ENCODE measurements at regions not wholly inside any gene's neighbourhood (a gene's known extent, or its start where the extent isn't known, plus 50 kb on each side); places are given as distances from the start of the nearest gene placed in this dataset.
"Not testable (repeated sequence)": the region's sequence is repeated elsewhere in the genome, so short reads cannot be mapped to it uniquely, and the experiment has no call there.

DNA sequence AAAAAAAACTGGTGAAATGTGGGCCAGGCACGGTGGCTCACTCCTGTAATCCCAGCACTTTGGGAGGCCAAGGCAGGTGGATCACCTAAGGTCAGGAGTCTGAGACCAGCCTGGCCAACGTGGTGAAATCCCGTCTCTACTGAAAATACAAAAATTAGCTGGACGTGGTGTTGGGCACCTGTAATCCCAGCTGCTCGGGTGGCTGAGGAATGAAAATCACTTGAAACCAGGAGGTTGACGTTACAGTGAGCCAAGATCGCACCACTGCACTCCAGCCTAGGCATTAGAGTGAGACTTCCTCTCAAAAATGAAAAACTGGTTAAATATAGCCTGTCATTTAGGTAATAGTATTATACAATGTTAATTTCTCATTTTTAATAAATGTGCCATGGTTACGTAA lies 1692.0 kb downstream of the SPATA31A7 start:
- not testable (repeated sequence) for H3K27ac ChIP-seq; DNase-seq; H3K4me1 ChIP-seq; H3K9me3 ChIP-seq (replicated peaks); H3K27me3 ChIP-seq; H3K4me3 ChIP-seq; H3K36me3 ChIP-seq

DNA sequence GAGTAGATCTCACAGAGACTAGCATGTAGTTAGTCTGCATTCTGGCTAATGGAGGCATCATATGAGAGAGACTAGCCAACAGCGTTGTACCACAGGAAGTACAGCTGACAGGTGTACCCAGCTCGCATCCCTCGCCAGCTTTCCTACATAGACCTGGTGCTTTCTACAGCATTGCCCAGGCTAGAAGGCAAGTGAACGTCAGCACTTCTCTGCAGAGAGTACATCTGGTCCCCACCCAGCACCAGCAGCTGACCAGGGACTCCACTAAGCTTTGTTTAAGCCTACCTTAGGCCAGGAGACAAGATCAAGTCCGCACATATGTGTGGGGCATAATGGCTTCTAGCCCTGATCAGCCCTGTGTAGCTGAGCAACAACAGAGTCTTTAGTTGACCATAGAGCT lies 1692.9 kb downstream of the SPATA31A7 start:
- H3K9me3 ChIP-seq (replicated peaks); DNase-seq; H3K27me3 ChIP-seq: not testable (repeated sequence)

DNA sequence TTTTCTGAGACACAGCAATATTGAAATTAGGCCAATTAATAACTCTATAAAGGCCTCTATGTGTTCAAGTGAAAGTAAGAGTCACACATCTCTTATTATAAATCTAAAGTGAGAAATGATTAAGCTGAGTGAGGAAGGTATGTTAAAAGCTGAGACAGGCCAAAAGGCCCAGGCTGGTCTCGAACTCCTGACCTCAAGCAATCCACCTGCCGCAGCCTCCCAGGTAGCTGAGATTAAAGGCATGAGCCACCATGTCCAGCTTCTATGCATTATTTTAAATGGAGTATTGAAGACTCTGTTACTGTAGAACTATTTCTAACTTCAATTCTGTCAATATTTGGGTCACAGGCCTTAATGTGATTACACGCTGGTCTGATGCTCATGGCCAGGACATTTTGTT lies 1706.9 kb downstream of the SPATA31A7 start:
- H3K27ac ChIP-seq; H3K9me3 ChIP-seq (replicated peaks); DNase-seq; H3K4me3 ChIP-seq; H3K27me3 ChIP-seq; H3K36me3 ChIP-seq; H3K4me1 ChIP-seq: not testable (repeated sequence)

More for the DNA sequence above, 1692.9 kb downstream of the SPATA31A7 start:
- not testable (repeated sequence) for H3K27ac ChIP-seq, H3K36me3 ChIP-seq, H3K4me3 ChIP-seq, H3K4me1 ChIP-seq

DNA sequence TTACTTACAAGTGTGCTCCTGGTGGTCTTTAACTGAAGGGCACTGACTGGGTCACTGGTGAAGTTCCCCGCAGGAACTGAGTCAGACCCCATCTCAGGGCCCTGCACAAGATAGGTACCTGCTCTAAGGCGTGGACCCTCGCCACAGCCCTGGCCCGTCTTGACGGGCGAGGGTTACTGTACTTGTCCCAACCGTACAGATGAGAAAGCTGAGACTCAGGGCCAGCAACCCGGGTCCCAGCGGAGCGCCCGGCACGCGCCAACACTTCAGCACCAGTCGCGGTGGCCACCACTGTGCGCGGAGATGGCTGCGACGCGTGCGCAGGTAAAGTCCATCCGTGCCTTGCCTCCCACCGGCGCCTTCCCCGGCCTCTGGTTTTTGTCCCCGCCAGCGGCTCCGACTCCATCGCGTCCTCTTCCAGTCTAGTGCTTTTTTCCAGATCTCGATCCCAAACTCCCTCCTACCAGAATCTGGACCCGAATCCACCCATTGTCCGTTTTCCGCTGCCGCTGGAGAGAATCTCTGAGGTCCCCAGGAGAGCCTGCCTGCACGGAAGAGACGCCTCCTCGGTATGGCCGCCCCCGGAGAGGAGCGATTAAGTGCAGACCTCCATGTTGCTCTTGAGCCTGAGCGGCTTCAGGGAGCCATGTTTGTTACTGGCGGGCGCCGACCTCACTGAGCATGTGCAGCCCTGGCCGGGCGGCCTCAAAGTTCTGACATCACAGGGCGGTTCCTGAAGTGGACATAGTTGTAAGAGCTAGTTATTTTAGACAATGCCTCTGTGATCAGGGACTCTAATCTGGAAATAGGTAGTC lies 1707.8 kb downstream of the SPATA31A7 start:
- Histone ChIP-seq H3K27ac (peak overlapping the region; percentile 64; the same call in 1 of the 2 replicates), H3K4me3 (peak overlapping the region; percentile 55)
- H3K27me3 ChIP-seq; H3K36me3 ChIP-seq; H3K9me3 ChIP-seq (replicated peaks); H3K4me1 ChIP-seq: not testable (repeated sequence)
- DNase-seq, result peak; percentile 39 to 52

DNA sequence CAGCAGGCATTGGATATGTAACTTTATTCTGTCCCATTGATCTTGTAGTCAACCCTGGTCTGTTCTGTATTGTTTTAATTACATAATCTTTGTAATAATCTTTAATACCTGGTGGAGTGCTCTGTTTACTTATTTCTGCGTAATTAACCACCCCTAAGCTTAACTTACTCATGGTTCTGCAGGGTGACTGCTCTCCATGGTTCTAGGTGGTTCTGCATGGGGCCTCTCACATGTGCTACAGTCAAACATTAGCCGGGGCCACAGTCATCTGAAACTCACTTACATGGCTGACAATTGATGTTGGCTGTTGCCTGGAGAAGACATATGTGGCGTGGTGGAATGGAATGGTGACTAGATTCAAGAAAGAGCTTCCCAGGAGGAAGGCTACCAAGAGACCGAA lies 1709.8 kb downstream of the SPATA31A7 start:
- H3K4me1 ChIP-seq; DNase-seq; H3K27ac ChIP-seq; H3K36me3 ChIP-seq; H3K27me3 ChIP-seq; H3K9me3 ChIP-seq (replicated peaks); H3K4me3 ChIP-seq: not testable (repeated sequence)

DNA sequence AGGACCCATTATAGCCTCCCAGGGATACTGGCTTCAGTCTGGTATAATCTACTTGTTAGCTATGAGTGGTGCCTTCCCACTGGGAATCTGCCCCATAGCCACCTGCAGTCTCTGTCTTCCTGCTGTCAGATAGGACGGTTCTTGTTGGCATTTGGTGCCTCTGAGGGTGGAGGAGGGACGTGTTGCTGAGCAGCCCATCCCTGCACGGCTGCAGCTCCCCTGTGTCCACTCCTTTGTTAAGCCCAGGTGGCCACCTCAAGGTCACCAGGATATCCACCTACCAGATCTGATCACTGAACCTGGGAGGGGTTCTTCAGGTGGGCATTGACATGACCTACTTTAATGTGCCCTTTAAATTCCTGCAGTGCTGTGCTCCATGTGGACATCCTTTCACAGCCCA lies 1714.2 kb downstream of the SPATA31A7 start:
- DNase-seq; H3K27me3 ChIP-seq; H3K9me3 ChIP-seq (replicated peaks); H3K27ac ChIP-seq; H3K36me3 ChIP-seq; H3K4me1 ChIP-seq; H3K4me3 ChIP-seq: not testable (repeated sequence)

DNA sequence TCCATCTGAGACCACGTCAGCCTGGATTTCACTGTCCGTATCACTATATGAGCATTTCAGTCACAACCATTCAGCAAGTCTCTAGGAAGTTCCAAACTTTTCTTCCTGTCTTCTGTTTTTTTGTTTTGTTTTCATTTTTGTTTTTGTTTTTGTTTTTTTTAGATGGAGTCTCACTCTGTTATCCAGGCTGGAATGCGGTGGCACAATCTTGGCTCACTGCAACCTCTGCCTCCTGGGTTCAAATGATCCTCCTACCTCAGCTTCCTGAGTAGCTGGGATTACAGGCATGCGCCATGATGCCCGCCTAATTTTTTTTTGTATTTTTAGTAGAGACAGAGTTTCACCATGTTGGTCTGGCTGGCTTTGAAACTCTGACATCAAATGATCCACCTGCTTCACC lies 1715.9 kb downstream of the SPATA31A7 start:
- not testable (repeated sequence) for H3K4me1 ChIP-seq; H3K36me3 ChIP-seq; H3K4me3 ChIP-seq; H3K27me3 ChIP-seq; H3K9me3 ChIP-seq (replicated peaks); DNase-seq; H3K27ac ChIP-seq

DNA sequence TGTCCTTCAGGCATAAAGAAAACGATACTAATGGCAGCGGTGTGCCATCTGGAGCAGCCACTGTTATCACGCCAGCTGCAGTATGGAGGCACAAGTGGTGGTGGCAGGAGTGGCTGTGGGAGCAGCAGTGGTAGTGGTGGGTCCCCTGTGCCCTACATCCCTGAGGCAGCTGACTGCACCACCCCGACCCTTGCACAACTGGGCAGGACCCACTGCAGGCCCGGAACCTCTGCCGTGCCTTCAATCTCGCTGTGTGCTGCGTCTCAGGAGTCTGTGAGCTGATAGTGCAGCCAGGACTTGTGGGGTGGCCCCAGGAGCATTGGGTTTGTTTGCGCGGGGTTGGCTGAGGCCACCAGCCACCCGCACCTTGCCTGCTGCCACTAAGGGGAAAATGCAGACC lies 1718.0 kb downstream of the SPATA31A7 start:
- H3K27ac ChIP-seq; DNase-seq; H3K4me1 ChIP-seq; H3K4me3 ChIP-seq; H3K36me3 ChIP-seq; H3K9me3 ChIP-seq (replicated peaks); H3K27me3 ChIP-seq: not testable (repeated sequence)

DNA sequence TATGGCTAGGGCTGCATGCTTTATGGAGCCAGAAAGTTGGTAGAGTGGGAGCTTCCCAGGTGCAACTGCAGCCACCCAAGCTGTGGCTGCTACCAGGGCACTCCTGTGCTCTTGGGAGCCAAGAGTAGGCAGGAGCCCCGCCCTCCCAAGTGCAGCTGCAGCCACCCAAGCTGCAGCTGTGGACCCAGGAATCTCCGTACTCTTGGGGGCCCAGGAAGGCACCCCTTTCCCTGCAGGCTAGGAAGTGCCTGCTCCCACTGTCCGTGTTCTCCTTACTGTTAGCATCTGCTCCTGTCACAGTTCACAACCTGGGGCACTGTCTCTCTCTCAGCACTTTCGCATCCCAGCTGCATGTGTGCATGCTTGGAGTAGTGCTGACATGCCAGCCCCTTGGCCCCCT lies 1718.4 kb downstream of the SPATA31A7 start:
- not testable (repeated sequence) for DNase-seq

DNA sequence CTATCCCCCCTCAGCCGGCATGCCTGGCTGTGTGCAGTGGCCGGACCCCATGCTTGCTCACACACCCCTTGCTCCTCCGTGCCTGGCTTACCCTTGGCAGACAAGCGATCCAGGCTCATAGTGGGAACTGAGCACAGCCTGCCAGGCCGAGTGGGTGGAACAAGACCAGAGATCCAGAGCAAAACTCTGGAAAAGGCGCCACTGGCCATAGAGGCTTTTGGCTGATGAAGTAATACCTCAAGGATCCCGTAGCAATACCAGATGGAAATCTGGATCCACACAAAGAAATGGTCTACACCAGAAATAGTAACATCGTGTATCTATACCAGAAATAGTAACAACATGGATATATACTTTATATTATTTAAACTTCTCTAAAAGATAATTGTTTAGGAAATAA lies 1719.6 kb downstream of the SPATA31A7 start:
- not testable (repeated sequence) for H3K27ac ChIP-seq; H3K9me3 ChIP-seq (replicated peaks); H3K4me1 ChIP-seq; DNase-seq; H3K27me3 ChIP-seq; H3K4me3 ChIP-seq; H3K36me3 ChIP-seq

More for the DNA sequence above, 1718.4 kb downstream of the SPATA31A7 start:
- not testable (repeated sequence) for H3K27me3 ChIP-seq; H3K27ac ChIP-seq; H3K4me1 ChIP-seq; H3K9me3 ChIP-seq (replicated peaks); H3K36me3 ChIP-seq; H3K4me3 ChIP-seq

DNA sequence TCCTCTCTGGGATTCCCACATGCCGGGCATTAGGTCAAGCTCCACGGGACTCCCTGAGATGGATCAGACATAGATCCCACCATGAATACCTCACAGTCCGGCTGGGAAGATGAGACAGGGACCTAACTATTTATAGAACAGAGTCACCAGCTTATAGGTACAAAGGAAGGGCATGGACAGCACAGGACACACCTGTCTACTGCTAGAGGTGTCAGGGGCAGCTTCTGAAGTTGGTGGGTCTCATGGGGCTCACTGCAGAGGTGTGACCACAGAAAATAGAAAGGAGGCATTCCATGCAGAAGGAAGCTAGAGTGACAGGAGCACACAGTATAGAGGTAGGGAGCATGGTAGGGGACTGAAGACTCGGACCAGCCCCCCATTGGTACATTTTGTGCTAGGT lies 1722.4 kb downstream of the SPATA31A7 start:
- not testable (repeated sequence) for H3K27ac ChIP-seq; H3K4me1 ChIP-seq; H3K27me3 ChIP-seq; H3K36me3 ChIP-seq; H3K9me3 ChIP-seq (replicated peaks); DNase-seq; H3K4me3 ChIP-seq

DNA sequence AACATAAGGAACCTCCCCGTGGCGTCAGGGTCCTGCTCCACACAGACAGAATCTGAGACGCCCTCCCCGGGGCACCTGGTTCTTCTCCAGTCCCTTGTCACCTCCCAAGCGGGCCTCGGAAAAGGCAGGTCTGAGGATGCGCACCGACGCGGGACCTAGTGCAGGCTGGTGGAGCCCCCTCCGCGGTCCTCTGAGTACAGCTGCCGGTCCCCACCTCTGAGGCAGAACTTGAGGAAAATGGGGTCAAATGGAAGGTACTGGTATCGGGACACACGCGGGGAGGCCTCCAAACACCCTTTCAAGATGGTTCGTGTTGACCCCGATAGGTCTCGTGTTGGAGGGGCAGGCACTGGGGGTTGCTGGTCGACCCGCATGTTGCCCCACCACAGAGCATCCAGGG lies 1725.3 kb downstream of the SPATA31A7 start:
- H3K4me1 ChIP-seq; DNase-seq; H3K4me3 ChIP-seq; H3K27ac ChIP-seq; H3K9me3 ChIP-seq (replicated peaks); H3K36me3 ChIP-seq; H3K27me3 ChIP-seq: not testable (repeated sequence)

DNA sequence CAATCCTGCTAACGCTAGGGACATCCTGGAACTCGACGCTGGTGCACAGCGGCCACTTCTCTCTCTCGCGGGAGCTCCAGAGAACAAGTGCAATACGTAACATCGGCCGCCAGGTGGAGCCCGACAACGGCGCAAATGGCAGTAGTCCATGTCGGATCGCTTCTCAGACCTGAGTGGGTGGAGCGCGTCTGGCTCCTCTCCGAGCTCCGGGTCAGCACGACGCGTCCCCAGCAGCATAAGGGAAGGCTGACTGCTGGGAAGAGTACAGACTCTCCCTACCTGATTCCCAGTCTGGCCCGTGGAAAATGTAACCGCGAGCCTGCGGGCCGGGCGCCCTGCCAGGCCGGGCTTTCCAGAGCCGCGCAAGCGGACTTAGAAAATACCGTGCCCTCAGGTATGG lies 1725.8 kb downstream of the SPATA31A7 start:
- H3K4me3 ChIP-seq; H3K9me3 ChIP-seq (replicated peaks); H3K27ac ChIP-seq; DNase-seq; H3K36me3 ChIP-seq; H3K4me1 ChIP-seq; H3K27me3 ChIP-seq: not testable (repeated sequence)

DNA sequence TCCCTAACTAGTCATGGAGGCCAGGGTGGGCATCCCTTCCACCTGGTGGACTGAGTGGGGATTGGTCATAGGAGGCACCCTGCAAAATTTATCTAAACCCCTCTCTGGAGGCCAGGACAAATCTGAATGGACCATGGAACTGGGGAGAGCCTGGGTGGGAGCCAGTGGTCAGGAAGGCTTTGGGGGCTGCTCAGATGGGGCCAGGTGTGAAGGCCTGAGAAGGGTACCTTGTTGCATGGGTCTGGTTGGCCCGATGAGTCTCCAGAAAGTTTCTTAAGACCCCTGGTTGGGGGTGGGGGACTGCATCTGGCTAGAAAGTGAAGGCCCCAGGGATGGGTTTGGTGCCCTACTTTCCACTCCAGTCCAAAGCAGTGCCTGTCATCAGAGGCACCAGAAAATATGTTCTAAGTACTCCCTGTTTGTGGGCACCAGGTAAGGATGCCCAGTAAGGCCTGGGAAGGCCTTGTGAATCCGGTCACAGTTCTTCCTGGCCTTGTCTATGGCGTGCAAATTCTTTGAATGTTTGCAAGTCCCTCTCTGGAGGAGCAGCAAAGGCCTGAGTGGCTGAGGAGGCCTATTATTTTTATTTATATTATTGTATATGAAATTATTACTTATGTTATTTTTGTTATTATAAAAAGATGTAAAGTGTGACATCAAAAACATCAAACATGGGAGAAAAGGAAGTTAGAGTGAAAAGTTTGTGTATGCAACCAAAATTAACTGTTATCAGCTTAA lies 1729.0 kb downstream of the SPATA31A7 start:
- H3K4me1 ChIP-seq; H3K4me3 ChIP-seq; H3K27me3 ChIP-seq; H3K27ac ChIP-seq; DNase-seq; H3K36me3 ChIP-seq; H3K9me3 ChIP-seq (replicated peaks): not testable (repeated sequence)

DNA sequence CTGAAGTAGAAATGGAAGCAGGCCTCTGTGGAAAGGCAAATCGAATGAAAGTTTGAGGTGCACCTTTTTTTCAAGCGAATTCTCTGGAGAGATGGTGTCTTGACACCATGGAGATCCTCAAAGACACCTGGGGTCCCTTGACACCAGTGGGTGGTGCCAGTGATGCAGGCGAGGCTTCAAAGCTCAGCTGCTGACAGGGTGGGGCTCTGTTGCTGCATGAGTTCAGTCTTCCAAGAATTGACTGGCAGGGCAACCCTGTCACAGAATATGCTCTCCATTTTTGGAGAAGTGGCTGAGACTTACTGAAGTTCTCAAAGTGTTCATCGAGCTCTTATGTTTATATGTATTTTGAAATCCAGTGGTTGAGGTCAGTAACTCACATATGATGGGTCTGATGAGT lies 1741.6 kb downstream of the SPATA31A7 start:
- H3K4me3 ChIP-seq; H3K36me3 ChIP-seq; H3K27ac ChIP-seq; H3K9me3 ChIP-seq (replicated peaks); H3K27me3 ChIP-seq; H3K4me1 ChIP-seq; DNase-seq: not testable (repeated sequence)

DNA sequence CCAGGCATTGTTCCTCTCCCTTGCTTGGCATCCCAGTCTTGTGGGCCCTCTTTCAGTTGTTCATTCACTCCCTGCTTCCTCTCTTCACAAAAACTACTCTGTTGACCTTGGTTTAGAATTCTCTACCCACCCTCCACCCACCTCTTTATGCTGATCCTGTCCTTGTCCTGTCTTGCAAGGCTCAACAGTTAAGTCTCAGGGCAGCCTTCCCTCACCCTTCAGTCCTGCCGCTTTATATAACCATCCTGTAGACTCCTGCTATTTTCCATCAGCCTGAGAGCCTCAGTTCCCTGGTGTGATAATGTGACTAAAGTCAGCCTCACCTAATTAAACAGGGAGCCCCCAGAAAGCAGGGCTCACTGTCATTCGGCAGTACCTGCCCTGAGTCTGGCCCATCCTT lies 1763.0 kb downstream of the SPATA31A7 start:
- not testable (repeated sequence) for H3K27ac ChIP-seq; H3K9me3 ChIP-seq (replicated peaks); H3K4me1 ChIP-seq; H3K4me3 ChIP-seq; H3K36me3 ChIP-seq; H3K27me3 ChIP-seq; DNase-seq
